ENCODE measurements at regions not wholly inside any gene's neighbourhood (a gene's known extent, or its start where the extent isn't known, plus 50 kb on each side); places are given as distances from the start of the nearest gene placed in this dataset.

DNA sequence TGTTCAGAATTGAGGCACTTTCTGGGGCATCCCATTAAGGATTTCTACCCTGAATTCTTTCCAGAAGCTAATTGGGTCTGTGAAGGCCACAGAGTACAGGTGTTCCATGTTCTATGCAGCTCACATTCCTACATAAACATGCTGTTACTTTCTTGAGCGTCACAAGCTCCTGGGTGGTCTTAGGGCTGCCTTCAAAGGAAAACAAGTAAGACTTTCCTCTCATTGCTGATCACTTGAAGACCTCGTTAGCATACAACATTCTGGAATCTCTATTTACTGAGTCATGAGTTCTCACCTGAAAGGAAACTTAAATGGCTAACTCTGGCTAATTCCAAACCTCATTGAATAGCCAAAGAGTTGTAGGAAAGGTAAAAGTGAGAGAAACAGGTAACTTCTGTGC is 63.0 kb upstream of the HMGA2 start:
- H2AFZ ChIP-seq (ENCODE audit: low read depth, low read length) = no peak overlapping the region
- H3K27ac ChIP-seq (ENCODE audit: insufficient read depth, low read depth, low read length) = no peak overlapping the region
- H3K4me3 ChIP-seq (replicated peaks in 1 of 3; ENCODE audit: insufficient read depth in 1 of 3, low read depth in 1 of 3, low read length in 3 of 3) = no peak overlapping the region
- H3K4me2 ChIP-seq (ENCODE audit: insufficient read depth, low read length) = no peak overlapping the region
- no peaks in the 10 kb centered on the region for H3K9me1 ChIP-seq (replicated peaks; ENCODE audit: control insufficient read depth, extremely low read depth, insufficient read depth, low read length)
- H3K9me3 ChIP-seq (replicated peaks; ENCODE audit: control insufficient read depth, insufficient read depth, low read length) = no peaks in the 10 kb centered on the region
- no TSS peak for BruUV-seq (replicated peaks)
- H4K20me1 ChIP-seq (replicated peaks; ENCODE audit: control insufficient read depth, extremely low read depth, insufficient read depth, low read length) = no peaks in the 10 kb centered on the region
- no peak overlapping the region for H3K9ac ChIP-seq (replicated peaks; ENCODE audit: extremely low read depth, insufficient read depth, low read length)
- POLR2A ChIA-PET = no interaction called here
- H3K36me3 ChIP-seq (ENCODE audit: control insufficient read depth in 2 of 2, extremely low read depth in 1 of 2, insufficient read depth in 2 of 2, low read length in 2 of 2) = no peaks in the 10 kb centered on the region
- intact Hi-C loops (cut with micrococcal nuclease) = no loop called here
- TF ChIP-seq JUN (IDR thresholded peaks at IDR 0.05; ENCODE audit: borderline replicate concordance, insufficient read depth, insufficient read length, low read depth) = no peak
- TF ChIP-seq FOS (IDR thresholded peaks at IDR 0.05; ENCODE audit: borderline replicate concordance, insufficient read depth, low read length) = no peak
- no peak for TF ChIP-seq MYC (IDR thresholded peaks at IDR 0.05; ENCODE audit: low read depth, low read length)
- TF ChIP-seq POLR2AphosphoS5 (IDR thresholded peaks at IDR 0.05; ENCODE audit: insufficient read depth, low read depth, low read length) = no peak
- TF ChIP-seq POLR2A (IDR thresholded peaks at IDR 0.05; ENCODE audit: low read depth, low read length) = no peak
- TF ChIP-seq EZH2 (IDR thresholded peaks at IDR 0.05; ENCODE audit: borderline replicate concordance, low read depth, low read length, severe bottlenecking) = no peak
- TF ChIP-seq, protein P1, sequence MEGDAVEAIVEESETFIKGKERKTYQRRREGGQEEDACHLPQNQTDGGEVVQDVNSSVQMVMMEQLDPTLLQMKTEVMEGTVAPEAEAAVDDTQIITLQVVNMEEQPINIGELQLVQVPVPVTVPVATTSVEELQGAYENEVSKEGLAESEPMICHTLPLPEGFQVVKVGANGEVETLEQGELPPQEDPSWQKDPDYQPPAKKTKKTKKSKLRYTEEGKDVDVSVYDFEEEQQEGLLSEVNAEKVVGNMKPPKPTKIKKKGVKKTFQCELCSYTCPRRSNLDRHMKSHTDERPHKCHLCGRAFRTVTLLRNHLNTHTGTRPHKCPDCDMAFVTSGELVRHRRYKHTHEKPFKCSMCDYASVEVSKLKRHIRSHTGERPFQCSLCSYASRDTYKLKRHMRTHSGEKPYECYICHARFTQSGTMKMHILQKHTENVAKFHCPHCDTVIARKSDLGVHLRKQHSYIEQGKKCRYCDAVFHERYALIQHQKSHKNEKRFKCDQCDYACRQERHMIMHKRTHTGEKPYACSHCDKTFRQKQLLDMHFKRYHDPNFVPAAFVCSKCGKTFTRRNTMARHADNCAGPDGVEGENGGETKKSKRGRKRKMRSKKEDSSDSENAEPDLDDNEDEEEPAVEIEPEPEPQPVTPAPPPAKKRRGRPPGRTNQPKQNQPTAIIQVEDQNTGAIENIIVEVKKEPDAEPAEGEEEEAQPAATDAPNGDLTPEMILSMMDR (IDR thresholded peaks at IDR 0.05; ENCODE audit: extremely low read depth in 1 of 2, insufficient read depth in 1 of 2, low read depth in 1 of 2, low read length in 2 of 2) = no peak
- TF ChIP-seq, protein P2, sequence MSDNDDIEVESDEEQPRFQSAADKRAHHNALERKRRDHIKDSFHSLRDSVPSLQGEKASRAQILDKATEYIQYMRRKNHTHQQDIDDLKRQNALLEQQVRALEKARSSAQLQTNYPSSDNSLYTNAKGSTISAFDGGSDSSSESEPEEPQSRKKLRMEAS (IDR thresholded peaks at IDR 0.05; ENCODE audit: insufficient read depth, insufficient read length) = no peak
- no peak for TF ChIP-seq GATA2 (IDR thresholded peaks at IDR 0.05; ENCODE audit: insufficient read depth, insufficient read length, low read depth, low read length)
- dilution Hi-C loops (cut with MboI; ENCODE audit: extremely low pct_ligation_motif_present, low sequenced_read_pairs) = no loop called here
- FAIRE-seq = no peak
- no peaks in the 10 kb centered on the region for H3K27me3 ChIP-seq (ENCODE audit: control insufficient read depth in 2 of 2, insufficient read depth in 2 of 2, low read length in 2 of 2)
- CTCF ChIA-PET = no interaction called here
- DNase-seq (ENCODE audit: low read depth, low spot score) = no peak
- H3K79me2 ChIP-seq (ENCODE audit: control insufficient read depth, insufficient read depth, low read length) = no peaks in the 10 kb centered on the region
- peaks cover 2% of the 10 kb centered on the region for H3K4me1 ChIP-seq (ENCODE audit: control insufficient read depth, extremely low read depth, insufficient read depth, low read length)
